ENCODE measurements at regions not wholly inside any gene's neighbourhood (a gene's known extent, or its start where the extent isn't known, plus 50 kb on each side); places are given as distances from the start of the nearest gene placed in this dataset.

- peak; percentile 1 for DNase-seq (ENCODE audit: low spot score)
Measured at GRCh38 chrX:145178268-145178667, 69.0 kb upstream of the SPANXN1 start.

GRCh38 chrX:145190801-145191389, 56.4 kb upstream of the SPANXN1 start:
- DNase-seq (ENCODE audit: low spot score), result peak; percentile 24

All from NAMALWA (cell line).